Upper lobe of left lung (tissue), 4 donors: ENCODE measurements at regions not wholly inside any gene's neighbourhood (a gene's known extent, or its start where the extent isn't known, plus 50 kb on each side); places are given as distances from the start of the nearest gene placed in this dataset.
"Not testable (repeated sequence)": the region's sequence is repeated elsewhere in the genome, so short reads cannot be mapped to it uniquely, and the experiment has no call there.

ENCODE experiments used
- CTCF ChIP-seq, 6 experiments: fragments of 450-650 bp in 4 of 6; fragments of 200-600 bp in 2 of 6; sonication (generic) in 2 of 6; IDR thresholded peaks; one replicate each; pipeline ENCODE4 v1.5.1; 2016 to 2019; ENCODE audit warnings: antibody characterized with exemption in 6 of 6
- EP300 ChIP-seq, 4 donors: sonication (generic); formaldehyde crosslinking; IDR thresholded peaks; one replicate each; pipeline ENCODE4 v1.5.1; 2017; ENCODE audit warnings: antibody characterized with exemption in 4 of 4, control low read depth in 2 of 4
- POLR2A ChIP-seq, 4 donors: fragments of 450-650 bp; IDR thresholded peaks; one replicate each; pipeline ENCODE4 v1.5.1; 2016 to 2017; ENCODE audit warnings: antibody characterized with exemption in 4 of 4, mild to moderate bottlenecking in 2 of 4
- POLR2AphosphoS5 ChIP-seq, 2 donors: sonication (generic); formaldehyde crosslinking; IDR thresholded peaks; one replicate each; pipeline ENCODE4 v1.5.1; 2017; ENCODE audit warnings: antibody characterized with exemption in 2 of 2

- TF ChIP-seq CTCF, POLR2A, POLR2AphosphoS5 (IDR thresholded peaks at IDR 0.05): not testable (repeated sequence)
- TF ChIP-seq EP300 (IDR thresholded peaks at IDR 0.05), result peak in 1 of 4 donors; percentile 5
Observed at GRCh38 chr2:36180789-36181482, 174.6 kb upstream of the CRIM1 start.
